DMS153 (cell line): ENCODE measurements at regions not wholly inside any gene's neighbourhood (a gene's known extent, or its start where the extent isn't known, plus 50 kb on each side); places are given as distances from the start of the nearest gene placed in this dataset.

Source experiments
- DNase-seq: peaks from one replicate; lab custom pipeline; 2025; lab: John Stamatoyannopoulos, UW

DNA sequence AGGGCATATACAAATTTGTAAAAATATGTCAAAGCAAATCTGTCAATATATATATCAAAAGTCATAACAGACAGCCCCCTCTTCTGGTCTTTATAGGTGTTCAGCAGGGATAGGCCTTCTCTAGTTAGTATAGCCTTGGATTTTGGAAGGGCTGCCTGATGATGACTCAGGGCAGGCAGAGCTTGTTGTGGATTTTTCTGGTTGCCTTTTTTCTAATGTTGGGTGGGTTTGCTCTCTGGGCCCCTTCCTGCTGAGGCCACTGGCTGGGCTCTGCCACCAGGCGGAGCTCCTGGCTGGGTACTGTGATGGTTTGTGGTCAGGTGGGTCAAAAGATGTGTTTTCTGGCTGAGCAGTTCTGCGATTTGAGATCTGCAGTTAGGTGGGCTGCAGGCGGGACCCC lies 294.2 kb downstream of the GRIA2 start:
- DNase-seq, result no peak

DNA sequence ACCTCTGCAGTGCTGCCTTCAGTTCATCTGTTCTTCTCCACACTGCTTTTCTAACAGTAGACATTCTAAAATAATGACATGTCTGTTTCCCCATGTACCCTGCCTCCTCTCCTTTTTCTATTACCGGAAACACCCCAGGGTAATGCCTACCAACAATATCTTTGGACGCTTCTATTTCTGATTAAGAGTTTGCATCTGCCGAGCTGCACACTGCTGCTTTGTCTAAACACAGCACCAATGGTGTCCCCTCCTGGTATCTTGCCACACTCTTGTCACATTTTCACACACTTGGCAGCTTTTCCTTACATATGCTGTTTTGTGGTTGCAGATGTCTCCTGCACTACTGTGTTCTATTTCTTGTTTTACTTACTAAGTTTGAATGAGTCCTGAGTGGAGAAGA lies 288.8 kb downstream of the GRIA2 start:
- no peak for DNase-seq

DNA sequence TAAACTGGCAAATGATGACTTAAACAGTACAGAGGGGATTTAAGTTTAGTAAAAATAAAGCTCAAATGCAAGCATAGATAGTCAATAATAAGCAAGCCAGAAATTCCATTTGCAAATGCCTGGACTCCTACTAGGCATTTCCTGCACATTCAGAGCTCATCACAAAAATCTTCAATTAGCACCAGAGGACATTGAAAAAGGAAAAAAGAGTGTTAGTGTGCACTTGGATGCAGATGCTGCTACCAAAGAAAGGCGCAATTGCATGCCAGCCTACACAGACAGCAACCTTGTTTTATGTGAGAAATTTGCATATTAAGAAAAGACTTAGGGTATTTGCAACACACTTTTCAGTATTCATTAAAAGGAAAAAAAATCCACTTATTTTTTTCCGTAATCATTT lies 282.1 kb downstream of the GRIA2 start:
- no peak for DNase-seq

DNA sequence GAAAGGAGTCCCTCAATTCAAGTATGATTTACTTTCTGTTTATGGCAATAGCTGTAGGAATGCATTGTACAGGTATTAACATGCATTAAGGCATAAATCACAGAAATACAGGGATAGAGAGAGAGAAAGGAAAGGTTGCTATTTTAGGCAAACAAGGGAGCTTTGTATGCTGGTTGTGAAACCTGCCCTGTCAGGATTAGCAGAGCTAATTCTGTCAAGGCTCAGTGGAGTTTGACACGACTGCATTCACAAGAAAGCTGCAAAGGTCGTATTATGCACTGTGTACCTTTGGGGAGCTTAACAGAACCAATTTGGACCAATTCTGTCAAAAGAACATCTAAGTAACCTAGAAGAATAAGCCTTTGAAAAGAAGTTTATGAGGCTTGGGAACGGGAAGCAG lies 239.3 kb downstream of the GRIA2 start:
- DNase-seq, result no peak

DNA sequence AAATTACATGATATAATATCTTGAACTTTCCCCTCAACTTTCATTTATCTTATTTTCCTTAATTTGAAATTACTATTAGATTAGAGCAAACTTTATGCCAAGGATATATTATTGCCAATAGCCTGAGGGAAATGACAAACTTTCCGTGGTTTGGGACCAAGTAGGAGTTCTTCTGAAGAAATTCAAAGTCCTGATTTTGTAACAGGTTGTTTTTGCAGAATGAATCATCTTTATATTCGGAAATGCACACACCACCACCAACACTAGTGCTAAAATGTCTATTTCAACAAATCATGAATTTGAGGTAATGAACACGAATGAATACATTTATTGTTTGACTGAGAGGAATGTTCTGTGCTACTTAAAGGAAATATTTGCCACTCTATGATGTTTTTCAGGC lies 226.7 kb downstream of the GRIA2 start:
- no peak for DNase-seq

DNA sequence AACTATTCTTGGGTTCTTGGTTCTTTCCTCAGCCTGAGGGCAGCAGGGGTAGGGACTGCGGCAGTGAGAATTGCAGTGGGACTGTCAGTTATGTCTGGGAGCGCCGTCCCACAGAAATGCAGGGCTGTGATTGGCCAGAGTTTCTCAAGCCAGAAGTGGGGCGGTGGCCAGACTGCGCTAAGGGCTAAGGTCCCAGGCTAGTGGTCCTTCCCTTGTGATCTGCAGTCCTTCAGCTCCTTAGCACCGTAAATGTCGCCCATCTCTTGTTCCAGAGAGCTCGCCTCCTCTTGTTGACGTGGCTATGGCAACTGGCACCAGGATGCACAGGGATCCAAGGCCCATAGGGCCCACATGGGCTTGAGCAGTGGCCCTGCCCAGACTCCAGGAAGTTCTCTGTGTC lies 223.5 kb downstream of the GRIA2 start:
- no peak for DNase-seq

DNA sequence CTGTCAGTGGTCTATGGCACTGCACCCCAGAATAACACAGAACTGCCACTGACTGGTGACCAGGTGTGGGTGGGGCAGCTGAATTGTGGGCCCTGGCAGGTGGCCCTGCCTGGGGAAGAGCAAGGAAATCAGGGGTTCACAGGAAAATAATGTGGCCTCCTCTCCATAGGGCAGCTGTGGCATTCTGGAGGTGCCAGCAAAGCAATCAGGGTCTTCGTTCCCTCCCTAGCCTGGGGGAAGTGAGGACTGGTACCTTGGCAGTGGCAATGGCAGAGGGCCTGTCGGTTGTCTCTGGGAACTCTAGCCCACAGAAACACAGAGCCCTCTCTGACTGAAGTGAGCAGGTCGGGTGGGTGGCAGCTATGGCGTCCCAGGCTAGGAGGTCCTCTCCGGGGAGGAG lies 223.0 kb downstream of the GRIA2 start:
- DNase-seq, result no peak

DNA sequence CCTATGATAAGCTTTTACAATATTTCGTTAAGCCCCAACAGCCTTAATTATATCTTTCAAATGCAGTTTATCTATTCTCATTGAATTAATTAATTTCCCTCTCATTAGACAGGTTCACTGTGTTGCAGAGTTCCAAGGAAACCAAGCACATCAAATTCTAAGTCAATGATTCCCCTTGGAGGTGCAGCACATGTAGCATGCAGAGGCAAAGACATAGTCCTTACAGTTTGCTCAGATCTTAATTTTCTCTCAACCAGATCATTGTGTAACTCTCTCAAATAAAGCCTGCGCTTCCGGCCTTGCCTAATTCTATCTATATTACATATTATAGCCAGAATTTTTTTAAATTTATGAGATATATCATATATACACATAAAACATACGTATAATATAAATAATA lies 205.4 kb downstream of the GRIA2 start:
- no peak for DNase-seq

DNA sequence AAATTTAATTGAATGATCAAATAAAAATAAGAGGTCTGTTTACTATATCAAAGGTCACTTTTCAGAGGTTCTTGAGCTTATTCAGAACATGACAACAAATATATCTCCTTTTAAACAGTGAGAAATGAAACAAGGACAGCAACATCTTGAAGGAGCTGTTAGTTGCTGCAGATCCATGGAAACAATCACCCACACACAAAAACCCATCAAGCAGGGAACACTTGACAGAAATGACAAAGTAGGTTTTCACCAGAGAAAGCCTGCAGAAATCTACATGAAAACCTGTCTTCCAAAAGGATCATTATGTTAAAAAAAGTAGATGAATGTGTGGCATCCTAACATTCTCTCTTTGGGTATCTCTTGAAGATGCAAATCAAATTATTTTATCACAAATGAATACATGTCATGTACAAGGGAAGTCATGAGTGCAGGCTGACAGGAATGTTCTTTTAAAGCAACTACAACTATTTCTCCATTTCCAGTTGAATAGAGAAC lies 203.0 kb downstream of the GRIA2 start:
- DNase-seq, result no peak

DNA sequence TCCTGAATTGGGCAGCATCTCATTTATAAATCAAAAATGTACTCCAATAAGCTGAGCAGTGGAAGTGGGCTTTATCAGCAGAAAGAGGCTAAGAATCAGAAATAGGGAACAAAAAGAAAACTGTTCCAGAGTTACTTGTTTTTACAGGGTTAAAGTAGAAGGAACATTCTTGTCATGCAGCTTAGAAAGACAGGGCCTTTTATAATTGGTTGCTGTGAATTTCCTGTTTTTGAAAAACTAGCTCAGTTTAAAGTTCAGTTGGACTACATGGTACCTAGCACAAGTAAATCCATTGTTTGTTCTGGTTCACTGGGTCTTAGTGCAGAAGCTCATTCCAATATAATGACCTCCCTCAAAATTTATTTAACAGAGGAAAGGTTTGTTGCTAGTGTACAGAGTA lies 200.8 kb downstream of the GRIA2 start:
- DNase-seq, result no peak
